H9 (cell line): ENCODE measurements at regions not wholly inside any gene's neighbourhood (a gene's known extent, or its start where the extent isn't known, plus 50 kb on each side); places are given as distances from the start of the nearest gene placed in this dataset.

Experiments
- DNase-seq: peaks from one replicate; pipeline ENCODE4 v3.0.0-alpha.2; 2017
- H2AFZ ChIP-seq: one replicate; pipeline ENCODE4 v1.6.1; 2013; ENCODE audit warnings: mild to moderate bottlenecking, low read length, control low read depth, moderate library complexity
- H2AK5ac ChIP-seq: 2 replicates; pipeline ENCODE4 v1.6.1; 2013; ENCODE audit warnings: low read length, control low read depth, mixed read lengths; ENCODE audit not compliant: insufficient read length
- H2BK120ac ChIP-seq: one replicate; pipeline ENCODE4 v1.6.1; 2013; ENCODE audit warnings: low read depth, mild to moderate bottlenecking, low read length, control low read depth, inconsistent platforms; ENCODE audit not compliant: poor library complexity, severe bottlenecking
- H2BK12ac ChIP-seq: 2 replicates; pipeline ENCODE4 v1.6.1; 2013; ENCODE audit warnings: low read length, control low read depth, mixed read lengths, low read depth; ENCODE audit not compliant: insufficient read length
- H2BK15ac ChIP-seq: 2 replicates; pipeline ENCODE4 v1.6.1; 2013; ENCODE audit warnings: low read depth, low read length, control low read depth
- H2BK20ac ChIP-seq: one replicate; pipeline ENCODE4 v1.6.1; 2013; ENCODE audit warnings: low read depth, mild to moderate bottlenecking, low read length, control low read depth, inconsistent platforms; ENCODE audit not compliant: poor library complexity, severe bottlenecking
- H2BK5ac ChIP-seq: 2 replicates; pipeline ENCODE4 v1.6.1; 2013; ENCODE audit warnings: low read length, control low read depth, mixed read lengths; ENCODE audit not compliant: insufficient read length
- H3K14ac ChIP-seq: 2 replicates; pipeline ENCODE4 v1.6.1; 2013; ENCODE audit warnings: low read length, control low read depth; ENCODE audit not compliant: insufficient read depth
- H3K18ac ChIP-seq: 2 replicates; pipeline ENCODE4 v1.6.1; 2013; ENCODE audit warnings: low read depth, mild to moderate bottlenecking, mixed read lengths, low read length, control low read depth; ENCODE audit not compliant: insufficient read length
- H3K23ac ChIP-seq: 2 replicates; pipeline ENCODE4 v1.6.1; 2013; ENCODE audit warnings: low read length, control low read depth, mixed read lengths, low read depth; ENCODE audit not compliant: insufficient read length
- H3K23me2 ChIP-seq: 2 replicates; pipeline ENCODE4 v1.6.1; 2013; ENCODE audit warnings: low read depth, mild to moderate bottlenecking, mixed read lengths, low read length, control low read depth; ENCODE audit not compliant: insufficient read length, poor library complexity, severe bottlenecking
- H3K27ac ChIP-seq: 2 replicates; pipeline ENCODE4 v1.5.1; 2013; ENCODE audit warnings: low read length, control low read depth, mixed read lengths, low read depth; ENCODE audit not compliant: insufficient read length
- H3K27me3 ChIP-seq: 2 replicates; pipeline ENCODE4 v1.6.1; 2013; ENCODE audit warnings: low read length, control low read depth, inconsistent platforms; ENCODE audit not compliant: insufficient read depth
- H3K4ac ChIP-seq: 2 replicates; pipeline ENCODE4 v1.6.1; 2013; ENCODE audit warnings: low read depth, mild to moderate bottlenecking, control low read depth, inconsistent platforms, low read length, moderate library complexity
- H3K4me1 ChIP-seq: 2 replicates; pipeline ENCODE4 v1.6.1; 2013; ENCODE audit warnings: low read length, control low read depth, inconsistent platforms; ENCODE audit not compliant: insufficient read depth
- H3K4me2 ChIP-seq: 2 replicates; pipeline ENCODE4 v1.6.1; 2013; ENCODE audit warnings: low read length, control low read depth, mixed read lengths; ENCODE audit not compliant: insufficient read length, insufficient read depth
- H3K56ac ChIP-seq: 2 replicates; pipeline ENCODE4 v1.6.1; 2013; ENCODE audit warnings: low read depth, mild to moderate bottlenecking, mixed read lengths, low read length, control low read depth; ENCODE audit not compliant: insufficient read length
- H3K79me1 ChIP-seq: 2 replicates; pipeline ENCODE4 v1.6.1; 2013; ENCODE audit warnings: low read depth, mild to moderate bottlenecking, moderate library complexity, low read length, control low read depth, inconsistent platforms; ENCODE audit not compliant: insufficient read depth, poor library complexity, severe bottlenecking
- H3K79me2 ChIP-seq: 2 replicates; pipeline ENCODE4 v1.6.1; 2013; ENCODE audit warnings: low read length, control low read depth, inconsistent platforms; ENCODE audit not compliant: insufficient read depth
- H3K9ac ChIP-seq: 2 replicates; pipeline ENCODE4 v1.6.1; 2013; ENCODE audit warnings: low read length, control low read depth, mixed read lengths; ENCODE audit not compliant: insufficient read length; ENCODE audit errors: extremely low read depth
- H3K9me3 ChIP-seq: one replicate; pipeline ENCODE4 v1.6.1; 2013; ENCODE audit warnings: low read depth, low read length, inconsistent platforms; ENCODE audit not compliant: control insufficient read depth
- H3T11ph ChIP-seq: one replicate; pipeline ENCODE4 v1.6.1; 2013; ENCODE audit warnings: mild to moderate bottlenecking, low read length, control low read depth, inconsistent platforms
- H4K20me1 ChIP-seq: one replicate; pipeline ENCODE4 v1.6.1; 2013; ENCODE audit not compliant: control insufficient read depth, insufficient read length, insufficient read depth
- H4K5ac ChIP-seq: 2 replicates; pipeline ENCODE4 v1.6.1; 2013; ENCODE audit warnings: low read depth, mild to moderate bottlenecking, mixed read lengths, low read length, control low read depth; ENCODE audit not compliant: insufficient read length
- H4K8ac ChIP-seq: replicated peaks from 2 replicates; pipeline ENCODE4 v1.6.1; 2013; ENCODE audit warnings: low read length, control low read depth, mixed read lengths, low read depth; ENCODE audit not compliant: insufficient read length
- H4K91ac ChIP-seq: 2 replicates; pipeline ENCODE4 v1.6.1; 2013; ENCODE audit warnings: low read depth, mild to moderate bottlenecking, moderate library complexity, mixed read lengths, low read length, control low read depth; ENCODE audit not compliant: insufficient read length
- H3K27ac Mint-ChIP-seq, 3 experiments: 2 replicates in 2 of 3; 3 replicates in 1 of 3; pipeline ENCODE4 v1.8.0; 2020 to 2021; ENCODE audit warnings: mixed read lengths in 3 of 3, mild to moderate bottlenecking in 1 of 3, moderate library complexity in 1 of 3
- H3K27me3 Mint-ChIP-seq: 2 replicates; pipeline ENCODE4 v1.8.0; 2021; ENCODE audit warnings: low read depth, mild to moderate bottlenecking, moderate library complexity, mixed read lengths
- H3K36me3 Mint-ChIP-seq, 3 experiments: 2 replicates in 2 of 3; 3 replicates in 1 of 3; pipeline ENCODE4 v1.8.0; 2020 to 2021; ENCODE audit warnings: low read depth in 3 of 3, mixed read lengths in 3 of 3; ENCODE audit not compliant: insufficient read depth in 1 of 3
- H3K4me1 Mint-ChIP-seq, 2 experiments: 2 replicates each; pipeline ENCODE4 v1.8.0; 2020; ENCODE audit warnings: mixed read lengths in 2 of 2
- H3K4me3 Mint-ChIP-seq, 2 experiments: 2 replicates in 1 of 2; 3 replicates in 1 of 2; pipeline ENCODE4 v1.8.0; 2020 to 2021; ENCODE audit warnings: mild to moderate bottlenecking in 2 of 2, mixed read lengths in 2 of 2, moderate library complexity in 1 of 2
- H3K9me3 Mint-ChIP-seq, 2 experiments: 2 replicates in 1 of 2; 3 replicates in 1 of 2; pipeline ENCODE4 v1.8.0; 2020; ENCODE audit warnings: mild to moderate bottlenecking in 2 of 2, mixed read lengths in 2 of 2, moderate library complexity in 1 of 2
- CTCF ChIP-seq: fragments of 200-600 bp; sonication (generic); conservative IDR thresholded peaks from 3 replicates; pipeline ENCODE4 v1.8.0; 2021; ENCODE audit warnings: antibody characterized with exemption, mild to moderate bottlenecking
- WGBS: extraction: QIAGEN DNeasy Blood & Tissue Kit; methylation state at CpG from one replicate; pipeline ENCODE4 v1.1.7; 2013; ENCODE audit warnings: missing lambda C conversion rate, low lambda C conversion rate, mixed read lengths; ENCODE audit not compliant: insufficient read length; ENCODE audit errors: extremely low coverage; 5-methylcytosine and 5-hydroxymethylcytosine counted together

GRCh38 chr2:59018737-59019136, 777.6 kb upstream of the FANCL start:
- no peak overlapping the region for H4K91ac ChIP-seq
- H2AK5ac ChIP-seq, result no peak overlapping the region
- no peak overlapping the region for H4K8ac ChIP-seq
- H3K79me2 ChIP-seq, result no peaks in the 10 kb centered on the region
- H3K23ac ChIP-seq, result no peak overlapping the region
- no peak overlapping the region for H2BK20ac ChIP-seq
- H3K4ac ChIP-seq, result no peak overlapping the region
- no peak overlapping the region for H2AFZ ChIP-seq
- H3K9me3 ChIP-seq, result no peaks in the 10 kb centered on the region
- H3K27ac ChIP-seq, result no peak overlapping the region
- Mint-ChIP-seq H3K4me1 (no peaks in the 10 kb centered on the region), H3K27ac (no peak overlapping the region), H3K36me3 (peaks cover 3 to 10% (median 7%) of the 10 kb centered on the region in 3 experiments; a peak in 5 of 7 replicates), H3K27me3 (no peaks in the 10 kb centered on the region), H3K9me3 (peaks cover 4 to 6% of the 10 kb centered on the region in 2 experiments; a peak in 4 of 5 replicates), H3K4me3 (no peak overlapping the region)
- H3K56ac ChIP-seq, result no peak overlapping the region
- no CpG with 5 or more reads among the region's 3 CpGs for WGBS
- H3K14ac ChIP-seq, result no peak overlapping the region
- no peaks in the 10 kb centered on the region for H3K4me1 ChIP-seq
- no peak overlapping the region for H3K4me2 ChIP-seq
- no peak overlapping the region for H2BK120ac ChIP-seq
- H3K27me3 ChIP-seq, result no peaks in the 10 kb centered on the region
- no peak overlapping the region for H2BK5ac ChIP-seq
- H3T11ph ChIP-seq, result no peak overlapping the region
- H2BK15ac ChIP-seq, result no peak overlapping the region
- DNase-seq, result no peak
- H4K20me1 ChIP-seq, result no peaks in the 10 kb centered on the region
- TF ChIP-seq CTCF, result no peak
- no peak overlapping the region for H4K5ac ChIP-seq
- no peak overlapping the region for H3K9ac ChIP-seq
- no peaks in the 10 kb centered on the region for H3K23me2 ChIP-seq
- no peak overlapping the region for H2BK12ac ChIP-seq
- no peak overlapping the region for H3K18ac ChIP-seq
- no peaks in the 10 kb centered on the region for H3K79me1 ChIP-seq
